Osteocyte (in vitro differentiated cells): ENCODE measurements at regions not wholly inside any gene's neighbourhood (a gene's known extent, or its start where the extent isn't known, plus 50 kb on each side); places are given as distances from the start of the nearest gene placed in this dataset.

Source experiments
- DNase-seq: peaks from one replicate; pipeline ENCODE4 v3.0.0; 2021; ENCODE audit warnings: mixed read lengths; ENCODE audit not compliant: unreplicated experiment; ENCODE audit errors: extremely low spot score
- H3K27ac Mint-ChIP-seq: one replicate; pipeline ENCODE4 v1.8.0; 2021; ENCODE audit warnings: mild to moderate bottlenecking, mixed read lengths; ENCODE audit not compliant: unreplicated experiment
- H3K27me3 Mint-ChIP-seq: one replicate; pipeline ENCODE4 v1.8.0; 2021; ENCODE audit warnings: mixed read lengths; ENCODE audit not compliant: unreplicated experiment
- H3K36me3 Mint-ChIP-seq: one replicate; pipeline ENCODE4 v1.8.0; 2021; ENCODE audit warnings: mixed read lengths; ENCODE audit not compliant: unreplicated experiment
- H3K4me1 Mint-ChIP-seq: one replicate; pipeline ENCODE4 v1.8.0; 2021; ENCODE audit warnings: mixed read lengths; ENCODE audit not compliant: unreplicated experiment
- H3K4me3 Mint-ChIP-seq: one replicate; pipeline ENCODE4 v1.8.0; 2021; ENCODE audit warnings: mild to moderate bottlenecking, moderate library complexity, mixed read lengths; ENCODE audit not compliant: unreplicated experiment
- H3K9me3 Mint-ChIP-seq: one replicate; pipeline ENCODE4 v1.8.0; 2021; ENCODE audit warnings: mixed read lengths; ENCODE audit not compliant: unreplicated experiment
- CTCF ChIP-seq: fragments of 200-600 bp; sonication (generic); IDR thresholded peaks from 2 replicates; pipeline ENCODE4 v1.5.0; 2021; ENCODE audit warnings: antibody characterized with exemption, mild to moderate bottlenecking, moderate library complexity

GRCh38 chr1:215330426-215330825, 236.7 kb upstream of the KCTD3 start:
- H3K36me3 Mint-ChIP-seq = no peaks in the 10 kb centered on the region
- no peak for DNase-seq
- H3K27ac Mint-ChIP-seq = no peak overlapping the region
- H3K27me3 Mint-ChIP-seq = peaks cover 5% of the 10 kb centered on the region
- H3K9me3 Mint-ChIP-seq = no peaks in the 10 kb centered on the region
- no peak overlapping the region for H3K4me3 Mint-ChIP-seq
- H3K4me1 Mint-ChIP-seq = no peaks in the 10 kb centered on the region
- no peak for TF ChIP-seq CTCF

- H3K27ac Mint-ChIP-seq = no peak overlapping the region
- no peak overlapping the region for H3K4me3 Mint-ChIP-seq
- no peaks in the 10 kb centered on the region for H3K9me3 Mint-ChIP-seq
- TF ChIP-seq CTCF = no peak
- no peaks in the 10 kb centered on the region for H3K4me1 Mint-ChIP-seq
- H3K27me3 Mint-ChIP-seq = peaks cover 8% of the 10 kb centered on the region
- no peak for DNase-seq
- H3K36me3 Mint-ChIP-seq = no peaks in the 10 kb centered on the region
Measured at GRCh38 chr1:215344539-215344938, 222.6 kb upstream of the KCTD3 start.

GRCh38 chr1:215345208-215345607, 221.9 kb upstream of the KCTD3 start:
- Mint-ChIP-seq H3K36me3 (no peaks in the 10 kb centered on the region), H3K27ac (no peak overlapping the region), H3K27me3 (peaks cover 3% of the 10 kb centered on the region), H3K4me3 (no peak overlapping the region), H3K4me1 (no peaks in the 10 kb centered on the region), H3K9me3 (no peaks in the 10 kb centered on the region)
- no peak for DNase-seq
- TF ChIP-seq CTCF = no peak

GRCh38 chr1:215345766-215346165, 221.3 kb upstream of the KCTD3 start:
- Mint-ChIP-seq H3K4me1 (no peaks in the 10 kb centered on the region), H3K27me3 (no peaks in the 10 kb centered on the region), H3K27ac (no peak overlapping the region), H3K4me3 (no peak overlapping the region), H3K36me3 (no peaks in the 10 kb centered on the region), H3K9me3 (no peaks in the 10 kb centered on the region)
- DNase-seq = no peak
- no peak for TF ChIP-seq CTCF

- Mint-ChIP-seq H3K9me3 (no peaks in the 10 kb centered on the region), H3K36me3 (no peaks in the 10 kb centered on the region), H3K27ac (no peak overlapping the region), H3K4me1 (no peaks in the 10 kb centered on the region), H3K27me3 (peaks cover 3% of the 10 kb centered on the region), H3K4me3 (no peak overlapping the region)
- TF ChIP-seq CTCF = no peak
- no peak for DNase-seq
Measured at GRCh38 chr1:215357901-215358300, 209.2 kb upstream of the KCTD3 start.
